ENCODE measurements at regions not wholly inside any gene's neighbourhood (a gene's known extent, or its start where the extent isn't known, plus 50 kb on each side); places are given as distances from the start of the nearest gene placed in this dataset.

- Histone ChIP-seq H3K4me1 (ENCODE audit: insufficient read depth, low read length) (peaks cover 8% of the 10 kb centered on the region), H3K27ac (ENCODE audit: low read depth, low read length) (no peak overlapping the region), H3K4me3 (ENCODE audit: insufficient read depth, low read length) (peak overlapping the region; percentile 47), H3K4me2 (ENCODE audit: insufficient read depth, low read length) (peak overlapping the region; percentile 61), H3K36me3 (ENCODE audit: insufficient read depth, low read length) (no peaks in the 10 kb centered on the region), H3K27me3 (ENCODE audit: insufficient read depth, low read length) (no peaks in the 10 kb centered on the region), H3K79me2 (ENCODE audit: insufficient read depth, low read length) (no peaks in the 10 kb centered on the region), H4K20me1 (ENCODE audit: insufficient read depth, low read length) (no peaks in the 10 kb centered on the region), H3K9me3 (ENCODE audit: low read depth, low read length) (no peaks in the 10 kb centered on the region), H2AFZ (ENCODE audit: low read length) (peak overlapping the region; percentile 69)
- peak; percentile 68 for DNase-seq (ENCODE audit: insufficient read length, low spot score, missing footprints)
- TF ChIP-seq CTCF (IDR thresholded peaks at IDR 0.05; ENCODE audit: extremely low read depth, low read depth, low read length), result peak; percentile 66
Measured at GRCh38 chr18:26621161-26622026, 73.0 kb upstream of the KCTD1 start.

- TF ChIP-seq CTCF (IDR thresholded peaks at IDR 0.05; ENCODE audit: extremely low read depth, low read depth, low read length), result no peak
- Histone ChIP-seq H3K36me3 (ENCODE audit: insufficient read depth, low read length) (no peaks in the 10 kb centered on the region), H3K4me1 (ENCODE audit: insufficient read depth, low read length) (peaks cover 8% of the 10 kb centered on the region), H3K4me3 (ENCODE audit: insufficient read depth, low read length) (no peak overlapping the region), H4K20me1 (ENCODE audit: insufficient read depth, low read length) (no peaks in the 10 kb centered on the region), H2AFZ (ENCODE audit: low read length) (no peak overlapping the region), H3K9me3 (ENCODE audit: low read depth, low read length) (no peaks in the 10 kb centered on the region), H3K27ac (ENCODE audit: low read depth, low read length) (no peak overlapping the region), H3K4me2 (ENCODE audit: insufficient read depth, low read length) (no peak overlapping the region), H3K79me2 (ENCODE audit: insufficient read depth, low read length) (no peaks in the 10 kb centered on the region), H3K27me3 (ENCODE audit: insufficient read depth, low read length) (no peaks in the 10 kb centered on the region)
- DNase-seq (ENCODE audit: insufficient read length, low spot score, missing footprints), result no peak
Measured at GRCh38 chr18:26619350-26619749, 71.0 kb upstream of the KCTD1 start.

GRCh38 chr18:26618135-26618534, 69.8 kb upstream of the KCTD1 start:
- H4K20me1 ChIP-seq (ENCODE audit: insufficient read depth, low read length), result no peaks in the 10 kb centered on the region
- no peaks in the 10 kb centered on the region for H3K9me3 ChIP-seq (ENCODE audit: low read depth, low read length)
- no peak overlapping the region for H3K4me3 ChIP-seq (ENCODE audit: insufficient read depth, low read length)
- no peak overlapping the region for H3K4me2 ChIP-seq (ENCODE audit: insufficient read depth, low read length)
- H3K27me3 ChIP-seq (ENCODE audit: insufficient read depth, low read length), result no peaks in the 10 kb centered on the region
- H3K79me2 ChIP-seq (ENCODE audit: insufficient read depth, low read length), result no peaks in the 10 kb centered on the region
- no peak overlapping the region for H2AFZ ChIP-seq (ENCODE audit: low read length)
- TF ChIP-seq CTCF (IDR thresholded peaks at IDR 0.05; ENCODE audit: extremely low read depth, low read depth, low read length), result no peak
- peaks cover 8% of the 10 kb centered on the region for H3K4me1 ChIP-seq (ENCODE audit: insufficient read depth, low read length)
- H3K27ac ChIP-seq (ENCODE audit: low read depth, low read length), result no peak overlapping the region
- DNase-seq (ENCODE audit: insufficient read length, low spot score, missing footprints), result no peak
- H3K36me3 ChIP-seq (ENCODE audit: insufficient read depth, low read length), result no peaks in the 10 kb centered on the region

GRCh38 chr18:26617151-26617554, 68.8 kb upstream of the KCTD1 start:
- no peaks in the 10 kb centered on the region for H4K20me1 ChIP-seq (ENCODE audit: insufficient read depth, low read length)
- peaks cover 8% of the 10 kb centered on the region for H3K4me1 ChIP-seq (ENCODE audit: insufficient read depth, low read length)
- peak overlapping the region; percentile 42 for H3K27ac ChIP-seq (ENCODE audit: low read depth, low read length)
- H3K36me3 ChIP-seq (ENCODE audit: insufficient read depth, low read length), result no peaks in the 10 kb centered on the region
- no peaks in the 10 kb centered on the region for H3K79me2 ChIP-seq (ENCODE audit: insufficient read depth, low read length)
- no peaks in the 10 kb centered on the region for H3K9me3 ChIP-seq (ENCODE audit: low read depth, low read length)
- peak; percentile 77 for DNase-seq (ENCODE audit: insufficient read length, low spot score, missing footprints)
- no peak for TF ChIP-seq CTCF (IDR thresholded peaks at IDR 0.05; ENCODE audit: extremely low read depth, low read depth, low read length)
- H3K27me3 ChIP-seq (ENCODE audit: insufficient read depth, low read length), result no peaks in the 10 kb centered on the region
- no peak overlapping the region for H3K4me3 ChIP-seq (ENCODE audit: insufficient read depth, low read length)
- no peak overlapping the region for H2AFZ ChIP-seq (ENCODE audit: low read length)
- no peak overlapping the region for H3K4me2 ChIP-seq (ENCODE audit: insufficient read depth, low read length)

Data from osteoblast (primary cell).